GM19239 (cell line): ENCODE measurements at regions not wholly inside any gene's neighbourhood (a gene's known extent, or its start where the extent isn't known, plus 50 kb on each side); places are given as distances from the start of the nearest gene placed in this dataset.

Source experiments
- DNase-seq: peaks from one replicate; pipeline ENCODE4 v3.0.0; 2011; ENCODE audit warnings: low spot score; ENCODE audit not compliant: insufficient read length
- FAIRE-seq: peaks from 2 replicates; lab custom pipeline; 2011; peaks lifted over from hg19 to GRCh38; lab: Jason Lieb, UNC

DNA sequence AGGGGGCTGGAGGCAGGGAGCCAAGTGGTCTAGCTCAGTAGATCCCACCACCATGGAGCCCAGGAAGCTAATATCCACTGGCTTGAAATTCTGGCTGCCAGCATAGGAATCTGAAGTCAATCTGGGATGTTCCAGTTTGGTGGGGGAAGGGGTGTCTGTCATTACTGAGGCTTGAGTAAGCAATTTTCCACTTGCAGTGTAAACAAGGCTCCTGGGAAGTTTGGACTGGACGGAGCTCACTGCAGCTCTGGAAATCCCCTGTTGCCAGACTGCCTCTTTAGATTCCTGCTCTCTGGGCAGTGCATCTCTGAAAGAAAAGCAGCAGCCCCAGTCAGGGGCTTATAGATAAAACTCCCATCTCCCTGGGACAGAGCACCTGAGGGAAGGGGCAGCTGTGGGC lies 349.2 kb upstream of the KLHL1 start:
- DNase-seq, result no peak
- FAIRE-seq, result no peak

DNA sequence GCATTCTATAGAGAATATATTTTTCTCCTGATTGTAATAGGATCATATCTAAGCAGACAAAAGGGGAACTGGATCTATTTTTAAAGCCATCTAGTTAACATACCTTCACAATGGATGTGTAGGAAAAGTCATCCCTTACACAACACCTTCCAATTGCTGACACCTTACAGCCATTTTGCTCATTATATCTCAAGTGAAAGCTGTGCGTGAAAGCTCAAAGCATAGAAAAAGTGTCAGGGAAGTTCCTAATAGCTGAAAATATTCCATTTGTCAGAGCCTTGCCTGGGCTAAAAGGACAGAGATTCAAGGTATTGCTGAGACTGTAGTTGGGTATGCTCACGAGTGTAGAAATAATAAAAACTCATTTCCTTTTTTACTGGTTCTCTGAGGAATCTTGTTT lies 340.6 kb upstream of the KLHL1 start:
- no peak for FAIRE-seq
- no peak for DNase-seq

DNA sequence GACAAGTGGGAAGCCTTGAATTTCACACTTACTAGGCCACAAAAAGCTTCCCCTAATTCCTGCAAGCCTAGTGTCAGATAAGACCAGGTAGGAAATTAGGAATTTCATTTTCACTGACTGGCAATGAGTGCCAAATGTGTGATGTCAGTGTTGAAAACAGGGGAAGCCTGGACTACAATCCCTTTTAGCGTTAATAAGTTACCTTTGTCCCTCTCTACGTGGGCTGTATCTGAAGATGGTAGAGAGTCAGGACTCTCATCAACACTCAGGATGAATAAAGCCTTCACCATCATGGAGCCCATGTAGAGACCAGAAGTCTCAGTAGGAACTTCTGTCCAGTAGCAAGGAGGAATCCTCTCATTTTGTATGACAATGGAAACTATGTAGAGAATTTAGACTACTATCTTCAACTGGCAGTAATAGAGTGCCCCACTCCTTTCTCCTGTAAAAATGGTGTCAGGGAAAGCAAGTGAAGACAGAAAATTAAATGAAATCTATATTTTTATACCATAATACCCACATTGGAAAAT lies 324.1 kb upstream of the KLHL1 start:
- no peak for FAIRE-seq
- no peak for DNase-seq

DNA sequence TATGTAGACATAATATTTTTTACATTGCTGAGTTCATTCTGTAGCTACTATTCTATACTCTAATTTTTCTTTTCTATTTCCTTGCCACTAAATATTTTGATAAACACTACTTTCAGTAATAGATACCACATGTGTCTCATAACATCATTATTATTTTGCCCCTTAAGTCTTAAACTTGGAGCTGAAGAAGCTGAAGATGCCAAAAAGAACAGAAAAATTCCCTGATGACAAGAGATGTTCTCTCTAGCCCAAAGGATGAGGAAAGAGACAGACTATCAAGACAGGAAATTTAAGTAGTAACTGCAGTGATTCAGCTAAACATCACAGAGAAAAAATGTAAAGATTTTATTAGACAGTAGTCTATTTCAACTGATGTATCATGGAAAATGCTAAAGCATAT lies 322.0 kb upstream of the KLHL1 start:
- no peak for DNase-seq
- FAIRE-seq, result no peak

DNA sequence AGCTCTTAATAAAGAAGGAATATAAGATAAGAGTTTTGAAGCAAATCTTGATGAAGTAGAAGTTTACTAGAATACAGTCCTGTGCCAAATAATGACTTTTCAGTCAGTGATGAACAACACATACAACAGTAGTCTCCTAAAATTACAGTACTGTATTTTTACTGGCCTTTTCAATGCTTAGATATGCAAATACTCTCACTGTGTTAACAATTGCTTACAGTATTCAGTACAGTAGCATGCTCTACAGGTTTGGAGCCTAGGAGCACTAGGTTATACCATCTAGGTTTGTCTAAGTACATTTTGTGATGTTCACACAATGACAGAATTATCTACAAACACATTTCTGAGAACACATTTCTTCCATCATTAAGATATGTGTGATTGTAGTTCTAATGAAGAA lies 316.7 kb upstream of the KLHL1 start:
- FAIRE-seq (no peak), DNase-seq (no peak)

DNA sequence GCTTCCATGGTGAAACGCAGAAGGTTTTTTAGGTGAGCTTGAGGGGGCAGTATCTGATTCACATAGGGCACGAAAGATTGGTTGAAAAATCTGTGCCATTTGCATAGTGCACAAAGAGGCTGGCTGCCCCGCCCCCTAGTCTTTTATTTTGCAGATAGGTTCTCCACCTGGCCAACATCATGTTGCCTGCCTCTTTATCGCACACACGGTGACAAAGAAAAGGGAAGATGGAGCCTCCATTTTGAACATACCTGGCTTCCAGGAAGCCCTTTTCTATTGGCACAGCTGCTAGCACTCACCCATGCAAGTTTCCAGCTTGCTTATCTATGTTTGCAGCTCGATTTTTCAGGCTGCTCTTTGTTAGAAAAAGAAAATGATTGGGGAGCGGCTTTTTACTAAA lies 316.2 kb upstream of the KLHL1 start:
- FAIRE-seq (no peak), DNase-seq (no peak)

DNA sequence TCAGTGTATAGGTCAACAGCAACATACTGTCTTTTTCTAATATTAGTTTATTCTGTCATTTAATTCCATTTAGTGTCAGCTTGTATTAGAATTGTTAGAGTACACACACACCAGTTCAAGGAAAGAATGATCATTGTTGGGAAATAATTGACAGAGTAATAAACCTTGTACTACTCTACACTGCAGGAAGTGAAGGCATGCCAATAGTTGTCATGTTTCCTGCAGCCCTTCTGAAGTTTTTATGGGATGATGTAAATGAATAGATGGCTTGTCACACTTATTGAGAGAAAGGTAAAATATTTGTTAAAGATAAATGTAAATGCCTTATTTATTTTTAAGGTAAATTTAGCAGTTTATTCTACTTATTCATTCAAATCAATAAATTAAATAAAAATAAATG lies 306.9 kb upstream of the KLHL1 start:
- FAIRE-seq (no peak), DNase-seq (no peak)

DNA sequence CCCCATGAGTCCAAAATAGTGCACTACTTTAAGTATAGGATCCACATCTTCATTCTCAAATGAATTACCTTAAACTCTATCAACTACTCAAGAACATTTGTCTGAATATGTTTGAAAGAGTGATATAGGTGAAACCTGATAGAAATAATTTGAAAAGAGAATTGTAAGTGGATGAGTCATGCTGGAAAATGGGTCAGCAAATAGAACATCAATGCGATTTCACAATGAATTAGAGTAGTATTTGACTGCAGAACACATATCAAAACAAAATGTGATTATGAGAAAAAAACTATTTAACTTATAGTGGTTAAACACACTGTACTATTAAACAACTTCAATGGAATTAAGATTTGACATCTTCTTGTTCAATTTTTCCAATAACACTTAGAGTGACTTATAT lies 300.6 kb upstream of the KLHL1 start:
- FAIRE-seq (no peak), DNase-seq (no peak)

DNA sequence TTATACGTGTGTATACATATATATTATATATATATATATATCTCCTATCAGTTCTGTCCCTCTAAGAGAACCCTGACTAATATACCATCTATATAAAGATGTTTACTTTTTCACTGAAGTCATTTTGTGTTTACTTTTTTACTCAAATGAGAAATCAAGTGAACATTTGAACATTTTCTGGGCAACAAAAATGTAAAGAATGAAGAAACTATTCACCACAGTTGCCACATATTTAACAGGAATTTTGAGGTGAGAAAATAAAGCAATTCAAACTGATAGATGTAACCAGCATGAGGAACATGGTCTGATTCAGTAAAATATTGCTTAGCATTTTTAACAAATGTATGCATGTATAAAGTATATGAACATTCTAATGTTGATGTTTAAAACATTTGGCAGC lies 299.2 kb upstream of the KLHL1 start:
- no peak for FAIRE-seq
- no peak for DNase-seq

DNA sequence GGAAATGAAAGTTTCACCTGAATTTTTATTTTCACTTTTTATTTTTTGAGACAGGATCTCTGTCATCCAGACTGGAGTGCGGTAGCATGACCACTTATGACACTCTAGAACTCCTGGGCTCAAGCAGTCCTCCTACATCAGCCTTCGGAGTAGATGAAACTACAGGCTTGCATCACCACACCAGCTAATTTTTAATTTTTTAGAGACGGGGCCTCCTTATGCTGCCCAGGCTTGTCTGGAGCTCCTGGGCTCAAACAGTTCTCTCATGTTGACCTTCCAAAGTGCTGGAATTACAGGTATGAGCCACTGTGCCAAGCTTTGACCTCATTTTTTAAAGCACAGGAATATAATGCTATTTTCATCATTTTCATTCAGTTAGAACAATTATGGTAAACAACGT lies 297.0 kb upstream of the KLHL1 start:
- DNase-seq (no peak), FAIRE-seq (no peak)

DNA sequence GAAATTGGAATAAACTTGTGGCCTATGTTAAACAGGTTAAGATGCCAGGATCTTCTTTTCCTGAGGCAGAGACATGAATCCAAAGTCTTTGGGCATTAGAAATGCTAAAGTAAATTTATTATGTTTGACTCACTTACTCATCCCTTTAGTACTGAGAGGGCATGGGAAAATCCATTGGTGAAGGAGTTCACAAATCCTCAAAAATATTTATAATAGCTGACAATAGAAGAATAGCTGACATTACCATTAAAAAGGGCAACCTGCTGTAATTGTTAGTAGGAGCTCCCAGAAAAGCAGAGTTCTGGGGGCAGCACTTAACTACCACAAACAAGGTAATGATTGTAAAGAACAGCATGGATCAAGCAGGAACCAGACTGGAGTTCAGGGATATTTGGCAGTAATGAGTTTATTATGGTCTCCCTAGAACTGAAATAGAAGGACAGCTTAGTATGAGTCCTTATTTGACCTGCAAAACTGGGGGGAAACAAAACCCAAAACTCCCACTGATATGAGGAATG lies 285.8 kb upstream of the KLHL1 start:
- no peak for FAIRE-seq
- DNase-seq, result no peak

DNA sequence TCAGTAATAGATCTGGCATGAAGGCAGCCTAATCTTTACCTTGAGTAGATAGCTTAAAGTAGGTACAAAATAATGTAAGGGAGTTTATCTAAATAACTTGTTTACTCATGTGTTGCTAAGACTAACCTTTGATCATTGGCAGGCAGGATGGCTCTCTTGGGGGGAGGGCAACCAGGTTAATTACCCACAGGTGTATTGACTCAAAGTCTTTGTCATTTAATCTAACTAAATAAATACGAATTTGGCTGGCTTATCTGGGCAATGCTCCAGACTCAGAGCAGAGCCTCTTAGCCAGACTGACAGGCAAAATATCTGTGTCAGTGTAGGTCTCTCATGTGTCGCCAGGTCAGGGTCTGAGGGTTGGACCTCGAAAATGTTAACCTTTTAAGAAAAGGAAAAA lies 283.4 kb upstream of the KLHL1 start:
- DNase-seq (no peak), FAIRE-seq (no peak)

DNA sequence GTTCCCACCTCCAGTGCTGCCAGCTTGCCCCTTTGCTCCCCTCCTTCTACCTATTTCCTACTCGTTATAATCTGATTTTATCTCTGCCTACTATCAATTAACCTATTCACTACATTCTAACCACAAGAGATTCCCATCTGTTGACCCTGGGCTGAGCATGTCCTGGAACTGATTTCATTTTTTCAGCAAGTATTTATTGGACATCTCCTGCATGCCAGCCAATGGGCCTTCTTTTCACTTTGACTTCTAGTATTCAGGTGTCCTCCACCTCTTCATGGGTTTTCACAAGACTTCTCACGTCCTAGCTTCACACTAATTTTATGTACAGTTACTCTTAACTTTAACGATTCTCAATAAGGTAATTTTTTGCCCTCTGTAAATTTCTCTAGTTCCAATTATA lies 282.7 kb upstream of the KLHL1 start:
- DNase-seq (no peak), FAIRE-seq (no peak)

DNA sequence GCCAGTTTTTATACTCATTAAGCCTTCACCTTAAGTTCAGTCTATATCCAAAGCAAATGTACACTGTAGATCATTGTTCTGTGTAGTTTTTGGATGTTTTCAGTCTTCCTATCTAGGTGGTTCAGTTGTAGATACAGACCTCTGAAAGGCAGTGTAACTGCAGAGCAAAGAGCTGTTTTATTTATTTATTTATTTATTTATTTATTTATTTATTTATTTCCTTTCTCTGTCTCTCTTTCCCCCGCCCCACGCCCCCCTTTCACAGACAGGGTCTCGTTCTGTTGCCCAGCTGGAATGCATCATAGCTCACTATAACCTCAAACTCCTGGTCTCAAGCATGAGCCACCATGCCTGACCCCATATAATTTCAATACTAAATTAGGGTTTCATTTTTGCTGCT lies 281.8 kb upstream of the KLHL1 start:
- FAIRE-seq (no peak), DNase-seq (no peak)

DNA sequence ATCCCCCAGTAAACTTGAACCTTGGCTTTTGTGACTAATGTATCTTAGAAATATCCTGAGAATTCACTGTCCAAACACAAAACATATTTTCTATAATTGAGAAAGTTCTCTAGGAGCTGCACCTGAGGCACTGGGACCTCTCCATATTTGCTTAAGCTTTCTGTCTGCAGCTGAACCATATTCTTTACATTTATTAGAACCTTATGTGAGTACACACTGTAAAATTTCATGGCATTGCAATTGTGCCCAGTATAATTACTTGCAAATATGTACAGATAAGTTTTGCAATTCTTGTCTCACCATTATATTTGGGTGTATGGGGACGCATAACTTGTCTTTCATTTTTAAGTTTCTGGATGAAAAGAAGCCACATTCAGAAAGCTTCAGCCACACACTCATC lies 280.7 kb upstream of the KLHL1 start:
- DNase-seq (no peak), FAIRE-seq (no peak)

DNA sequence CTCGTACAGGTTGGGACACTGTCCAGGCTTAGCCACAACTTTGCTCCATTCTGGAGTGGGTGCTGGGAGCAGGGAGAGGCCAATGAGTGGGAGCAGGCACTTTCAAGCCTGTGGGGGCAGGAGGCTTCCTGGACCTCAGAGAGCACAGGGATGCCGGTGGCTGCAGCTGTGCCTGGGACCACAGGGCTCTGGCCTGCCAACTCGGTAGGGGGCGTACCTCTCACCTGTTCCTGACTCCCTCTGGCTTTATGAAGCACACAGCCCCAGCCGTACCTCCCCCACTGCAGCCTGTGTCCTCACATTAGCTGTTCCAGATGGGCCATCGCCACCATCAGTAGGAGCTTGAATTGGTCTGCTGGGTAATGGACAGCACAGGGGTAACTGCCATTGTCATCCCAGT lies 278.7 kb upstream of the KLHL1 start:
- FAIRE-seq (no peak), DNase-seq (no peak)

DNA sequence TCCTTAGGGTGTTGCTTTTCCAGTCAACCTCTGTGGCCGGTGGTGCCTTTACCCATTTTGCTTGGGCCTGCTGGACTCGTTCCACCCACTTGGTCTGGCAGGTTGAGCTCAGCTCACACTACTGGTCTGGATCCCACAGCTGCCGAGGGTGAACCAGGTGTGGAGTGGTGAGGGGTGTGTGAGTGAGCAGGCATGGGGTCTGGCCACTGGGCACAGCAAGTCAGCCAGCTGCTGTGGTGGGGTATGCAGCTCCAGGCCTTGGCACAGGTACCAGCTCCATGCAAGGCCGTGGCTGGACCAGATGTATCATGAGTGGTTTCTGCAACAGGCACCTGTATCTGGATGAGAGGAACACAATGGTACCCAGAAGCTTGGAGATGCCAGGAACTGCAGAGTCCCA lies 277.6 kb upstream of the KLHL1 start:
- DNase-seq (no peak), FAIRE-seq (no peak)

DNA sequence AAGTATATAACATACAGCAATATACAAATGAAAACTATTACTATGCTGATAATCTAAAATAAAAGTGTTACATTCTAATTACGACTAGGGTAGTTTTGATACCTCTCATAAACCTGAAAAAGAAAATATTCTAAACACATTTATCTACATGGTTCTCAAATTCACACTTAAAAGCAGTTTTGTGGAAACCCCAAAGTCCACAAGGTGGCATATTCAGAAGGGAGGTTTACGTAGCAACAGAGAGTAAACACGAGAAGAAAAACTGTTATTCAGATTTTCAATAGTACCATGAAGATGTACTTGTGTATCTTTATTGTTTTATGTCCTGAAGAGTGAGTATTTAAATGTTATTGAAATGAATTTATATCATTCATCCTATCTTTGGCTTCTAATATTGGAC lies 275.9 kb upstream of the KLHL1 start:
- no peak for DNase-seq
- no peak for FAIRE-seq

DNA sequence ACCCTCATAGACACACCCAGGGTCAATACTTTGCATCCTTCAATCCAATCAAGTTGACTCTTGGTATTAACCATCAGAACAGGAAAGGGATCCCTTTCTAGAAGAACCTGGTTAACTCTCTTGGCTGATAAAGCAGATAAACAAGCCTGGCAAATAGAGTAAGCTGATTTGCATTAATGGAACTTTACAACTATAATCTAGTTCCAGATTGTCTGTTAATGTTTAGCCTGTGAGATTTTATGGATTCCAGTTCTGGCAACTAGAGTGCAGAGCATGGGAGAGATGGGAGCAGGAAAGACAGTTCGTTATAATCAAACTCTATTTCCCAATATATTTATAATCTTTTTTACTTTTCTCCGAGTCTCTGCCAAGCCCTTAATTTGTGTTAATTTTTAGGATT lies 272.6 kb upstream of the KLHL1 start:
- FAIRE-seq (no peak), DNase-seq (no peak)

DNA sequence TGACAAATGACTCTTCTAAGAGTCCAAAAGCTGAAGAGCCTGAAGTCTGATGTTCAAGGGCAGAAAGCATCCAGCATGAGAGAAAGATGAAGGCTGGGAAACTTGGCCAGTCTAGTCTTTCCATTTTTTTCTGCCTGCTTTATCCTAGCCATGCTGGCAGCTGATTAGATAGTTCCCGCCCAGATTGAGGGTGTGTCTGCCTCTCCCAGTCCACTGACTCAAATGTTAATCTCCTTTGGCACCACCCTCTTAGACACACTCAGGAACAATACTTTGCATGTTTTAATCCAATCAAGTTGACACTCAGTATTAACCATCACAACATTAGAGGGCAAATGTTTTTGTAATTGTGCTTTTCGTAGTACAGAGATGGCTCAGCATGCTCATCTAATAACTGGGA lies 267.5 kb upstream of the KLHL1 start:
- no peak for FAIRE-seq
- DNase-seq, result no peak

DNA sequence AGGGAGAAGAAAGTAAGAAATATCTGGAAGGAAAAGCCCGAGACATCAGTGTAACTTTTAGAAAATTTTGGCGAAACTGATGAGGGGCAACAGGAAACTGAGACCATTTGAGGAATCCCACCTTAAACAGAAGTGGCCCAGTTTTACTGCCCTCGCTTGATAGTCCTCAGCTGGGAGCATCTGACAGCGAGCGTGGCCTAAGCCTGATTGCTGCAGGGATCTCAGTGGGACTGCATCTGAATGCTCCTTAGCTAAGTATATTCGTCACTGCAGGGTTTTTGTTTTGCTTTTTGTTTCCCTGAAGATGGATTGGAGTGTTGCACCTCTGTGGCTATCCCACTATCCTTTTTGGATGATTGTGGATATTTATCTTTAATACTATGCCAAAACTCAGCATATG lies 262.7 kb upstream of the KLHL1 start:
- FAIRE-seq (no peak), DNase-seq (no peak)

DNA sequence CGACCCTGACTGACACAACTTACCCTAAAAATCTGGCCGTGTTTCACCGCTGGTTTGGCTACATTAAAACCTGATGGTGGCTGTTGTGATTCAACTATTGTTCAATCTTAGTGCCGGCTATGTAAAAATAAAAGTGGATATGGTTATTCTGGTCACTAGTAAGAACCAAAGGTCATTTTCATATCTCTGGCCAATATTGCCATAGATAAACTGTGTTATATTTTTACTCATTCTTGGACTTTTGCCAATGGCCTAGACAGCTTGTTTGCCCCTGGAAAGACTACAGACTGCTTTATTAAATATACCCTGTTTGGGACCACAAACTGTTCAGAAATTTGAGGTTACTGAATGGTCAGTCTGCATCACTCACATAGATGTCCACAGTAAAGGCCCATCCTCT lies 258.5 kb upstream of the KLHL1 start:
- DNase-seq (no peak), FAIRE-seq (no peak)

DNA sequence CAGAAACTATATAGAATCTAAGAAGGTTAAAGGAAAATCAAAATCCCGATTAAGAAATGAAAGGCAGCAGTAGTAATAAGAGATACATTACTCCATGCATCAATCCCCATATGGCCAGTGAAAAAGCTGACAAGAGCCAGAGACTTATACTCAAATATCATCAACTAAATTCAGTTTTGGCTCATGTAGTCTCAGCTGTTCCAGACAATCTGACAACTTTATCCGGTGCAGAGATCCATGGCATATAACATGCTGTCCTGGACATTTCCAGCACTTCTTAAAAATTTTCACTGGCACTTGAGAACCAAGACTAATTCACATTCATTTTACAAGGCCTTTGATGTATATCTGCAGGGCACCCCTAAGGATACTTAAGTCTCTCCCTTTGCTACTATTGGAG lies 255.7 kb upstream of the KLHL1 start:
- DNase-seq (no peak), FAIRE-seq (no peak)
